Osteoblast (primary cell): ENCODE measurements at regions not wholly inside any gene's neighbourhood (a gene's known extent, or its start where the extent isn't known, plus 50 kb on each side); places are given as distances from the start of the nearest gene placed in this dataset.

Experiments used
- DNase-seq: peaks from one replicate; pipeline ENCODE4 v3.0.0; 2011; ENCODE audit warnings: low spot score, mixed read lengths; ENCODE audit not compliant: insufficient read length; ENCODE audit errors: missing footprints
- H2AFZ ChIP-seq: 2 replicates; pipeline ENCODE4 v1.6.0; 2011; ENCODE audit warnings: mild to moderate bottlenecking, low read length
- H3K27ac ChIP-seq: 2 replicates; pipeline ENCODE4 v1.5.1; 2011; ENCODE audit warnings: mild to moderate bottlenecking, low read depth, low read length, moderate library complexity
- H3K27me3 ChIP-seq: 2 replicates; pipeline ENCODE4 v1.6.0; 2012; ENCODE audit warnings: mild to moderate bottlenecking, control low read depth, inconsistent platforms, low read length, moderate library complexity; ENCODE audit not compliant: insufficient read depth
- H3K36me3 ChIP-seq: 2 replicates; pipeline ENCODE4 v1.5.1; 2011; ENCODE audit warnings: mild to moderate bottlenecking, low read length, control low read depth, moderate library complexity; ENCODE audit not compliant: insufficient read depth
- H3K4me1 ChIP-seq: 2 replicates; pipeline ENCODE4 v1.5.1; 2011; ENCODE audit warnings: mild to moderate bottlenecking, low read length, control low read depth, moderate library complexity; ENCODE audit not compliant: insufficient read depth
- H3K4me2 ChIP-seq: 2 replicates; pipeline ENCODE4 v1.6.0; 2011; ENCODE audit warnings: mild to moderate bottlenecking, low read length; ENCODE audit not compliant: insufficient read depth
- H3K4me3 ChIP-seq: fragments of 200-600 bp; sonication (generic); 3 replicates; pipeline ENCODE4 v1.5.1; 2012; ENCODE audit warnings: mild to moderate bottlenecking, low read length, inconsistent platforms; ENCODE audit not compliant: insufficient read depth
- H3K79me2 ChIP-seq: 2 replicates; pipeline ENCODE4 v1.6.0; 2012; ENCODE audit warnings: mild to moderate bottlenecking, low read length, control low read depth, inconsistent platforms; ENCODE audit not compliant: insufficient read depth
- H3K9me3 ChIP-seq: 2 replicates; pipeline ENCODE4 v1.5.1; 2011; ENCODE audit warnings: low read depth, low read length, control low read depth
- H4K20me1 ChIP-seq: 2 replicates; pipeline ENCODE4 v1.6.0; 2012; ENCODE audit warnings: mild to moderate bottlenecking, low read length, control low read depth; ENCODE audit not compliant: insufficient read depth
- TF ChIP-seq, protein P1 (sequence below): IDR thresholded peaks from 2 replicates; pipeline ENCODE4 v1.5.1; 2011; ENCODE audit warnings: mild to moderate bottlenecking, low read depth, low read length, moderate library complexity; ENCODE audit errors: extremely low read depth

DNA sequence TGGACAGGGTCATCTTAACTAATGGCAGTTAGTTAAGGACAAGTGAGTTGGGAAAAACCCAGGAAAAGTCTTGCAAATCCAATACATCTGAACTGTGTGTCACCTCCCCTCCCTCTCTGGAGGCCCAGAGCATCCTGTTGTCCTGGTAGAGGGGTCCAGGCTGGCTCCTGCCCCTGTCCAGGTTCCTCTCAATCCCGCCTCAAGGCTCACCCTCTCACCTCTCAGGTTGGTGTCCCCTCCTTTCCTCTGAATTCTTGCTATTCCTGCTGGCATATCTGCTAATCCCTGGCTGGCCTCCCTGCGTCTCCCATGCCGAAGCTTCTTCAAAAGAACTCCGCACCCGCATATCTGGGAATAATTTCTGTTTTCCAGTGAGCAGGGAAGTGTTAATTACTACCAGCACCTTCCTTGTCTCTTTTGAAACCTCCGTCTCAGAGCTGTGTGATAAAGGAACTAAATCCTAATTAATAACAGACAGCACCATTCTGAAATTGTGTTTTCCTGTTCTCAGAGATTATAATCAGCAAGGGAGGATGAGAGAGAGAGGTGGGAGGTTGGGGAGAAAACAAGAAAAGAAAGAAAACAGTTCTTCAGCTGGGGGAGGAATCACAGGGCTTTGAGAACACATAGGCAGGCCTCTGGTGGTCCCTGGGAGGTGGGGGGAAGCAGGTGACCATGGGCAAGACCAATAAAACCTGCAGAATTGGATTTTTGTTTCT, 568.0 kb downstream of the PTPRU start:
- DNase-seq = no peak
- Histone ChIP-seq H3K4me2 (no peak overlapping the region), H3K27me3 (peaks cover 4% of the 10 kb centered on the region), H2AFZ (no peak overlapping the region), H3K79me2 (no peaks in the 10 kb centered on the region), H3K9me3 (no peaks in the 10 kb centered on the region), H3K27ac (no peak overlapping the region), H3K36me3 (no peaks in the 10 kb centered on the region), H4K20me1 (no peaks in the 10 kb centered on the region), H3K4me3 (no peak overlapping the region), H3K4me1 (no peaks in the 10 kb centered on the region)
- TF ChIP-seq, protein P1, sequence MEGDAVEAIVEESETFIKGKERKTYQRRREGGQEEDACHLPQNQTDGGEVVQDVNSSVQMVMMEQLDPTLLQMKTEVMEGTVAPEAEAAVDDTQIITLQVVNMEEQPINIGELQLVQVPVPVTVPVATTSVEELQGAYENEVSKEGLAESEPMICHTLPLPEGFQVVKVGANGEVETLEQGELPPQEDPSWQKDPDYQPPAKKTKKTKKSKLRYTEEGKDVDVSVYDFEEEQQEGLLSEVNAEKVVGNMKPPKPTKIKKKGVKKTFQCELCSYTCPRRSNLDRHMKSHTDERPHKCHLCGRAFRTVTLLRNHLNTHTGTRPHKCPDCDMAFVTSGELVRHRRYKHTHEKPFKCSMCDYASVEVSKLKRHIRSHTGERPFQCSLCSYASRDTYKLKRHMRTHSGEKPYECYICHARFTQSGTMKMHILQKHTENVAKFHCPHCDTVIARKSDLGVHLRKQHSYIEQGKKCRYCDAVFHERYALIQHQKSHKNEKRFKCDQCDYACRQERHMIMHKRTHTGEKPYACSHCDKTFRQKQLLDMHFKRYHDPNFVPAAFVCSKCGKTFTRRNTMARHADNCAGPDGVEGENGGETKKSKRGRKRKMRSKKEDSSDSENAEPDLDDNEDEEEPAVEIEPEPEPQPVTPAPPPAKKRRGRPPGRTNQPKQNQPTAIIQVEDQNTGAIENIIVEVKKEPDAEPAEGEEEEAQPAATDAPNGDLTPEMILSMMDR = no peak

DNA sequence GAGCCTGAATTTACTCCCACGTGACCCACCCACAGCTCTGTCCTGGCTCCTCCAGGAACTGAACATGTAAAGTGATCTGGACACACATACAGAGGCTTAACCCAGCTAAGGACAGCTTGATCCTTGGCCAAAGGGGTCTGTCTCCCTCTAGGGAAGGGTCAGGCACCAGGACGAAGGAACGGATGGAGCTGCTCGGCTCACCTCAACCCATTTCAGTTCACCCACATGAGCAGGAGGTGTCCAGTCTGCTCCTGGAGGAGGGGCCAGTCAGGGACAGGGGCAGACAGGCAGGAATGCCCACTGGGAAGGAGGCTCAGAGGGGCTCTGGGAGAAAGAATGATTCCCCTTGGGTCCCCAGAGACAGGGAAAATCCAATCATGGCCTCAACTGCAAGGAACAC, 567.2 kb downstream of the PTPRU start:
- Histone ChIP-seq H4K20me1 (no peaks in the 10 kb centered on the region), H2AFZ (no peak overlapping the region), H3K27me3 (peaks cover 4% of the 10 kb centered on the region), H3K9me3 (no peaks in the 10 kb centered on the region), H3K4me2 (no peak overlapping the region), H3K4me1 (no peaks in the 10 kb centered on the region), H3K27ac (no peak overlapping the region), H3K36me3 (no peaks in the 10 kb centered on the region), H3K79me2 (no peaks in the 10 kb centered on the region), H3K4me3 (no peak overlapping the region)
- no peak for DNase-seq
- TF ChIP-seq, protein P1 = no peak

DNA sequence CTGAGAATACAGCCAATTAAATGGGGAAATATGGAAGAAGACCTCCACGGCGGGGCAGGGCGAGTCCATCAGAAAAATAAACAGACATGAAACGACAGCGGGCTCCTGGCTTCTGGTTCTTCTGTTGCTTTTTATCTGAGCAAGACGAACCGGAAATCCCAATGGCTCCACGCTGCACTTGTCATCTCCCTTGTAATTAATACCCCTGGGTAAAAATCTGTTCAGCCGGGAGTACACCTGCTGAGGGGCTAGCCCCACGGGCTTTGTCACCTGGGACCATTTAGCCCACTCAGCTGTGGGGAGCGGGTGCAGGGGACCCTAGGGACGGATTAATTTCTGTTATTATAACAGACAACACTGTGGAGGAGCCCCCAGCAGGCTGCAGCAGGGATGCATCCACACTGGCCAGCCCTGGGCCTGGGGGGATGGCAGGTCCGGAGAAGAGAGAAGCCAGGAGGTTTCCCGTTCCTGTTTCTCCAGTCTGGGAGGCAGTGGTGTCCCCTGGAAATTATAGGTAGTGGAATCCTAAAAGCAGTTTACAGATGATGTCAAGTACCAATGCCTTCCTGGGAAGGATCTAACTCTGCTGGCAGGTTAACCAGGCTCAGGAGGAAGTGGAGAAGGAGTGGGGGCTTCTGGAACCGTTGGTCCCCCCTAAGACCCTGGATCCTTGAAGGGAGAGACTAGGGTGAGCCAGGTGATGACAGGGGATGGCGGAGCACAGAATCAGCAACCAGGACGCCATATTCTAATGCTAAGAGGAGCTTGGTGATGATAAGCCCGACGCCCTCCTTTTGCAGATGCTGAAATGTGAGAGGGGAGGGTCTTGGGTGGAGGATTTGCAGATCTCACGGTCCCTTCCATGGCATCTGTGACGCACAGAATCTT, 566.1 kb downstream of the PTPRU start:
- H3K36me3 ChIP-seq = no peaks in the 10 kb centered on the region

More for the DNA sequence above, 566.1 kb downstream of the PTPRU start:
- H3K27me3 ChIP-seq = peaks cover 4% of the 10 kb centered on the region
- no peak overlapping the region for H3K27ac ChIP-seq
- no peaks in the 10 kb centered on the region for H3K9me3 ChIP-seq
- TF ChIP-seq, protein P1 = no peak
- no peak overlapping the region for H2AFZ ChIP-seq
- H3K4me3 ChIP-seq = no peak overlapping the region
- no peak for DNase-seq
- no peaks in the 10 kb centered on the region for H4K20me1 ChIP-seq
- H3K79me2 ChIP-seq = no peaks in the 10 kb centered on the region
- H3K4me2 ChIP-seq = no peak overlapping the region
- H3K4me1 ChIP-seq = no peaks in the 10 kb centered on the region
